Esophagus muscularis mucosa (tissue), 3 donors: ENCODE measurements at regions not wholly inside any gene's neighbourhood (a gene's known extent, or its start where the extent isn't known, plus 50 kb on each side); places are given as distances from the start of the nearest gene placed in this dataset.

ENCODE experiments used
- CTCF ChIP-seq, 3 experiments: fragments of 200-600 bp in 2 of 3; fragments of 450-650 bp in 1 of 3; sonication (generic) in 2 of 3; IDR thresholded peaks; one replicate each; pipeline ENCODE4 v1.5.1; 2017 to 2019; ENCODE audit warnings: antibody characterized with exemption in 3 of 3, mild to moderate bottlenecking in 2 of 3, moderate library complexity in 1 of 3
- POLR2AphosphoS5 ChIP-seq, 2 donors: sonication (generic); formaldehyde crosslinking; IDR thresholded peaks; one replicate each; pipeline ENCODE4 v1.6.1; 2017; ENCODE audit warnings: antibody characterized with exemption in 2 of 2

DNA sequence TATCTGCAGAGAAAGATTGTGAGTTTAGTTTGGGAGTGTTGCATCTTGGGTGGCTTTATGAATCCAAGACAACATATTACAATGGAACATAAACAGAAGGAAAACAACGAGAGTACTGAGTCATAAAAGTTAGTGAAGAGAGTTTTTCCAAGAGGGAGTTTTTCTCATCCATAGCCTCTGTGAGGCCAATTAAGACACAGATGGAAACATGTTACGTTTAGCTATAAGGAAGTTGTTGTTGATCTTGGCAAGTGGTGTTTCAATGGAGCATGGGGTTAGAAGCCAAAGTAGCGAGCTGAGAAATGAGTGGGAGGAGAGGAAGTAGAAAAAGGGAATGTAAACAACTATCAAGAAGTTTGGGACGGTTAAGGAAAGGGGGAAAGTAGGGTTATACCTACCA is 53.3 kb upstream of the SPATA31D4 start:
- TF ChIP-seq CTCF (IDR thresholded peaks at IDR 0.05), result no peak
- TF ChIP-seq POLR2AphosphoS5 (IDR thresholded peaks at IDR 0.05), result no peak
